Retinal pigment epithelial cell (primary cell): ENCODE measurements at regions not wholly inside any gene's neighbourhood (a gene's known extent, or its start where the extent isn't known, plus 50 kb on each side); places are given as distances from the start of the nearest gene placed in this dataset.

Experiments used
- DNase-seq: peaks from one replicate; pipeline ENCODE4 v3.0.0-alpha.2; 2010; ENCODE audit warnings: low read depth
- H3K4me3 ChIP-seq: 2 replicates; pipeline ENCODE4 v1.5.1; 2011; ENCODE audit warnings: mild to moderate bottlenecking, low read length, control low read depth, moderate library complexity
- TF ChIP-seq, protein P1 (sequence below): conservative IDR thresholded peaks from 2 replicates; pipeline ENCODE4 v1.5.1; 2011; ENCODE audit warnings: low read depth, low read length, control low read depth, inconsistent platforms

DNA sequence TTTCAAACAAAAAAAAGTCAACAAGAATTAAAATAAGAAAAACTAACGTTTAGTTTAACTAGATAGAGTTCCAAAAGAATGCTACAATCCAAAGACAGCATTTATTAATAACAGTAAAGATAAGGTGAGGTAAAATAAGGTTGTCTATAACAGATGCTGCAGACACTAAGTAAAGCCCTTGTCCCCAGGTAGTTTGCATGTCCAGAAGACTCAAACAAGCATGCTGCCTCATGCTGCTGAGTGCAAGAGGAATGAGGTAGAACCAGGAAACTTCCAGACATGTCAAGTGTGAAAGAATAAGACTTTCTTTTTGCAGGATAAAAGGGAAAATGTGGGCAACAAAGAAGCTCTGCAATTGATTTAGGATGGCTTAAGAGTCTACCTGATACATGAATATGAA, 439.2 kb downstream of the PLOD2 start:
- DNase-seq: no peak
- TF ChIP-seq, protein P1, sequence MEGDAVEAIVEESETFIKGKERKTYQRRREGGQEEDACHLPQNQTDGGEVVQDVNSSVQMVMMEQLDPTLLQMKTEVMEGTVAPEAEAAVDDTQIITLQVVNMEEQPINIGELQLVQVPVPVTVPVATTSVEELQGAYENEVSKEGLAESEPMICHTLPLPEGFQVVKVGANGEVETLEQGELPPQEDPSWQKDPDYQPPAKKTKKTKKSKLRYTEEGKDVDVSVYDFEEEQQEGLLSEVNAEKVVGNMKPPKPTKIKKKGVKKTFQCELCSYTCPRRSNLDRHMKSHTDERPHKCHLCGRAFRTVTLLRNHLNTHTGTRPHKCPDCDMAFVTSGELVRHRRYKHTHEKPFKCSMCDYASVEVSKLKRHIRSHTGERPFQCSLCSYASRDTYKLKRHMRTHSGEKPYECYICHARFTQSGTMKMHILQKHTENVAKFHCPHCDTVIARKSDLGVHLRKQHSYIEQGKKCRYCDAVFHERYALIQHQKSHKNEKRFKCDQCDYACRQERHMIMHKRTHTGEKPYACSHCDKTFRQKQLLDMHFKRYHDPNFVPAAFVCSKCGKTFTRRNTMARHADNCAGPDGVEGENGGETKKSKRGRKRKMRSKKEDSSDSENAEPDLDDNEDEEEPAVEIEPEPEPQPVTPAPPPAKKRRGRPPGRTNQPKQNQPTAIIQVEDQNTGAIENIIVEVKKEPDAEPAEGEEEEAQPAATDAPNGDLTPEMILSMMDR: no peak
- H3K4me3 ChIP-seq: no peak overlapping the region

DNA sequence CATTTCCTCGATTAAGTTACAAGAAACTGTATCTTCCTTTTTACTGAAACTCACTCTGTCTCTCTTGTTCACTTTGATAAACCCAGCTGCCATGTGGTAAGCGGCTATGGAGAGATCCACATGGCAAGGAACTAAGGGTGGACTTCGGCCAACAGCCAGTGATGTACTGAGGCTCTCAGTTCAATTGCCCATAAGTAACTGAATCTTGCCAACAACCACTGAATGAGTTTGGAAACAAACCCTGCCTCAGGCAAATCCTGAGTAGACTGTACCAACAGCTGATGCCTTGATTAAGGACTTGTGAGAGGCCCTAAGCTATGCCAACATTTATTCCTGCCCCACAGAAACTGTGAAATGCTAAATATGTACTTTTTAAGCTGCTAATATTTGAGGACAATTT, 433.5 kb downstream of the PLOD2 start:
- TF ChIP-seq, protein P1: no peak
- no peak overlapping the region for H3K4me3 ChIP-seq
- no peak for DNase-seq

DNA sequence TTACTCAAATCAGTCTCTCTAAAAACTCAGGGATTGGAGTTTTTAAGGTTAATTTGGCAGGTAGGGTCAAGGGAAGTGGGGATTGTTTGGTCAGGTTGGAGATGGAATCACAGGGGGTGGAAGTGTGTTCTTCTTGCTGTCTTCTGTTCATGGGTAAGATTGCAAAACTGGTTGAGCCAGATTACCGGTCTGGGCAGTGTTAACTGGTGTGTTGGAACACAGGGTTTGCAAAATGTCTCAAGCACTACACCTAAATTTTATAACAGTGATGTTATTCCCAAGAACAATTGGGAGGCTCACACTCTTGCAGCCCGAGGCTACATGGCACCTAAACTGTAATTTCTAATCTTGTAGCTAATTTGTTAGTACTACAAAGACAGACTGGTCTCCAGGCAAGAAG, 425.4 kb downstream of the PLOD2 start:
- TF ChIP-seq, protein P1: no peak
- DNase-seq: no peak

DNA sequence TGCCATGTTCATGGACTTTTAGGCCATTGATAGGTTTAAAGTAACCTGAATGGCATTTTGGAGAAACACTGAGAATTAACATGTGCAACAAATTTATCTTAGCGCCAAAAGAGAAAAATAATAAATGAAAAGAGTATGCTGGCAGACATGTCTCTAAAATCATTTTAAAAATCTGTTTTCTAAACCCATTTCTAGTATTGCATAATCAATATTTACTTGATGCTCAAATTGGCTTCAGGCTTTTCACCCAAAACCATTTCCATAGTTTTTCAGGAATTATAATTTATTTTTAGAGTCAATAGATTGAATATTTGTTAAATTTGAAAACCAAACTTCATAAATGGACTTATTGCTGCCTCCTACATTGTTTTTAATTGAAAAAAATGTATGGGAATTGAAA, 423.0 kb downstream of the PLOD2 start:
- DNase-seq: no peak
- TF ChIP-seq, protein P1: no peak
- no peak overlapping the region for H3K4me3 ChIP-seq

More for the DNA sequence above, 425.4 kb downstream of the PLOD2 start:
- no peak overlapping the region for H3K4me3 ChIP-seq

DNA sequence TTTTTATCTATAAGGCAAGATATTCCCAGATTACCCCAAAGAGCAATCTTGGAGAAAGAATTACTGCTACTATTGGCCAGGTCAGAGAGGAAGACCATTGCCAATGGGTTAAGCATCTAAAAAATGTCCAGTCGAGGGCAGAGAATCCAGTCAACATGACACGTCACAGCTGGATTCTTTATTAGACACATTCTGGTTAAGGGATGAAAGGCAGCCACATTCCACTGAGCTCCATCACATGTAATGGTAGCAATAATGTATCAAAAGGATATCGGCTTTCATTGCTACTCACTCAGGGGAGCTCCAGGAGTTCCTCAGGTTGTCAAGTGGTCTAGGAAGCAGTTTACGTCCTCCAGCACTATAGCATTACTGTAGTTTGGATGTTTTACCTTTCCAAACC, 421.1 kb downstream of the PLOD2 start:
- no peak overlapping the region for H3K4me3 ChIP-seq
- no peak for DNase-seq
- TF ChIP-seq, protein P1: no peak

DNA sequence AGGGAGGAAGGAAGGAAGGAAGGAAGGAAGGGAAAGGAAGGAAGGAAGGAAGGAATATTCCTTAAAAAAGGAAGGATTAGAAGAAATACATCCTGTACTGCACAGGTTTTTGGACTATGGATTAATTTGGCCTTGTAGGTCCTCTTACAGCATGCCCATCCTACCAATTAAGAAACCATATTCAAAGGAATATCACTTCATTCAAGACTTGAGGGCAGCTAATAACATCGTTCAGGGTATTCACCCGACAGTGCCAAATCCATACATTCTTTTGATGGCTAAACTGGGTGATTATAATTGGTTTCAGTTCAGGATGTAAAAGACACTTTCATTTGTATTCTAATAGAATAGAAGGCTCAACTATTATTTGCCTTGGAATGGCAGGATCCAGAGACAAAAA, 410.3 kb downstream of the PLOD2 start:
- no peak overlapping the region for H3K4me3 ChIP-seq
- TF ChIP-seq, protein P1: no peak
- no peak for DNase-seq

DNA sequence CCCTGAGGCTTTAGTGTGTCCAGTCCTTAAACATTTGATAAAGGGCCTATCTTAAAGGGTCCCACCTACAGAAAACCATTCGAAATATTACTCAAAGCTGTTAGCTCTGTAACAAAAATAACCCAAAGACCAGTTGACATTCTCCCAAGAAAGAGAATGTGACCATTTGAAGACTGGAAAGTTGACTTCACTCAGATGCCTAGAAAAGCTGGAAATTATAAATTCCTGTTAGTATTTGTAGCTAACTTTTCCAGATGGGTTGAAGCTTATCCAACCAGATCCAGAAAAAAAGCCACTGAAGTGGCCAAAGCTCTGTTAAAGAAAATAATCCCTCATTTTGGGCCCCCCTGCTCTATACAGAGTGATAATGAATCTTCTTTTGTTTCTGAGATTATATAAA, 408.4 kb downstream of the PLOD2 start:
- no peak overlapping the region for H3K4me3 ChIP-seq
- no peak for DNase-seq
- TF ChIP-seq, protein P1: no peak
